ENCODE measurements at regions not wholly inside any gene's neighbourhood (a gene's known extent, or its start where the extent isn't known, plus 50 kb on each side); places are given as distances from the start of the nearest gene placed in this dataset.

- Histone ChIP-seq H3K36me3 (ENCODE audit: low read depth) (no peaks in the 10 kb centered on the region), H3K4me1 (replicated peaks; ENCODE audit: insufficient read depth) (no peaks in the 10 kb centered on the region), H3K79me2 (ENCODE audit: low read depth) (no peaks in the 10 kb centered on the region), H3K4me3 (no peak overlapping the region), H3K27ac (no peak overlapping the region), H3K9me2 (ENCODE audit: insufficient read depth) (no peaks in the 10 kb centered on the region), H3F3A (ENCODE audit: insufficient read depth, low read depth) (no peaks in the 10 kb centered on the region), H3K4me2 (no peak overlapping the region), H3K9me3 (ENCODE audit: insufficient read depth, low read depth) (no peaks in the 10 kb centered on the region), H4K20me1 (ENCODE audit: insufficient read depth) (no peaks in the 10 kb centered on the region), H2AFZ (no peak overlapping the region), H3K27me3 (ENCODE audit: insufficient read depth, low read depth) (no peaks in the 10 kb centered on the region)
- ChIA-PET CTCF (no interaction called here), POLR2A (ENCODE audit: unreplicated experiment) (no interaction called here)
- TF ChIP-seq EZH2 (IDR thresholded peaks at IDR 0.05; ENCODE audit: low read depth) (no peak), CTCF (conservative IDR thresholded peaks at IDR 0.05) (no peak)
- intact Hi-C loops (cut with micrococcal nuclease; ENCODE audit: unreplicated experiment), result no loop called here
- no peak for DNase-seq
- BruUV-seq (replicated peaks), result no TSS peak
Observed at GRCh38 chr16:59540621-59541020, 806.5 kb upstream of the GOT2 start.

GRCh38 chr16:59535298-59535697 is 801.2 kb upstream of the GOT2 start:
- no peak overlapping the region for H2AFZ ChIP-seq
- H3K27me3 ChIP-seq (ENCODE audit: insufficient read depth, low read depth), result 0 out of 2 replicates have a peak, but pooled peaks cover 4% of the 10 kb centered on the region
- H3K36me3 ChIP-seq (ENCODE audit: low read depth), result no peaks in the 10 kb centered on the region
- H3K9me2 ChIP-seq (ENCODE audit: insufficient read depth), result no peaks in the 10 kb centered on the region
- no peaks in the 10 kb centered on the region for H4K20me1 ChIP-seq (ENCODE audit: insufficient read depth)
- no peaks in the 10 kb centered on the region for H3F3A ChIP-seq (ENCODE audit: insufficient read depth, low read depth)
- intact Hi-C loops (cut with micrococcal nuclease; ENCODE audit: unreplicated experiment), result no loop called here
- H3K9me3 ChIP-seq (ENCODE audit: insufficient read depth, low read depth), result no peaks in the 10 kb centered on the region
- BruUV-seq (replicated peaks), result no TSS peak
- H3K4me1 ChIP-seq (replicated peaks; ENCODE audit: insufficient read depth), result no peaks in the 10 kb centered on the region
- TF ChIP-seq CTCF (conservative IDR thresholded peaks at IDR 0.05) (no peak), EZH2 (IDR thresholded peaks at IDR 0.05; ENCODE audit: low read depth) (no peak)
- no peaks in the 10 kb centered on the region for H3K79me2 ChIP-seq (ENCODE audit: low read depth)
- no peak overlapping the region for H3K4me2 ChIP-seq
- no peak overlapping the region for H3K4me3 ChIP-seq
- DNase-seq, result no peak
- H3K27ac ChIP-seq, result no peak overlapping the region
- ChIA-PET CTCF (no interaction called here), POLR2A (ENCODE audit: unreplicated experiment) (no interaction called here)

- H3K9me3 ChIP-seq (ENCODE audit: insufficient read depth, low read depth), result no peaks in the 10 kb centered on the region
- no TSS peak for BruUV-seq (replicated peaks)
- TF ChIP-seq EZH2 (IDR thresholded peaks at IDR 0.05; ENCODE audit: low read depth) (no peak), CTCF (conservative IDR thresholded peaks at IDR 0.05) (no peak)
- no peak overlapping the region for H3K27ac ChIP-seq
- ChIA-PET CTCF (no interaction called here), POLR2A (ENCODE audit: unreplicated experiment) (no interaction called here)
- no peak overlapping the region for H2AFZ ChIP-seq
- H3F3A ChIP-seq (ENCODE audit: insufficient read depth, low read depth), result no peaks in the 10 kb centered on the region
- H3K4me2 ChIP-seq, result no peak overlapping the region
- H3K36me3 ChIP-seq (ENCODE audit: low read depth), result no peaks in the 10 kb centered on the region
- no peaks in the 10 kb centered on the region for H3K9me2 ChIP-seq (ENCODE audit: insufficient read depth)
- intact Hi-C loops (cut with micrococcal nuclease; ENCODE audit: unreplicated experiment), result no loop called here
- peak in 1 of 2 experiments; percentile 58 for DNase-seq
- no peaks in the 10 kb centered on the region for H4K20me1 ChIP-seq (ENCODE audit: insufficient read depth)
- H3K4me1 ChIP-seq (replicated peaks; ENCODE audit: insufficient read depth), result no peaks in the 10 kb centered on the region
- H3K27me3 ChIP-seq (ENCODE audit: insufficient read depth, low read depth), result peaks cover 7% of the 10 kb centered on the region; the same call in 1 of the 2 replicates
- no peak overlapping the region for H3K4me3 ChIP-seq
- H3K79me2 ChIP-seq (ENCODE audit: low read depth), result no peaks in the 10 kb centered on the region
Observed at GRCh38 chr16:59527206-59527997, 793.3 kb upstream of the GOT2 start.

Measured in PC-9 (cell line).